Pancreas (tissue), 10 donors: ENCODE measurements at regions not wholly inside any gene's neighbourhood (a gene's known extent, or its start where the extent isn't known, plus 50 kb on each side); places are given as distances from the start of the nearest gene placed in this dataset.

ENCODE experiments used
- ATAC-seq, 4 donors: fragments of 200-7000 bp; cut with Tn5 transposase; one replicate each; pipeline versions ENCODE4 v1.8.0 to v1.9.1; 2020; ENCODE audit warnings: mild to moderate bottlenecking in 4 of 4, moderate library complexity in 4 of 4
- DNase-seq, 6 donors: peaks; one replicate each; pipeline ENCODE4 v3.0.0-alpha.2; 2020
- FAIRE-seq: peaks from 2 replicates; lab custom pipeline; 2012; peaks lifted over from hg19 to GRCh38; lab: Jason Lieb, UNC
- H3K27ac ChIP-seq, 4 donors: fragments of 200-600 bp; sonication (generic); 1 replicate in 3 of 4; 2 replicates in 1 of 4; pipeline versions ENCODE4 v1.5.0 to v1.8.0; 2020
- H3K27me3 ChIP-seq, 4 donors: fragments of 200-600 bp; one replicate each; pipeline ENCODE4 v1.8.0; 2021
- H3K36me3 ChIP-seq, 3 donors: fragments of 200-600 bp; sonication (generic) in 1 of 3; one replicate each; pipeline versions ENCODE4 v1.5.0 to v1.8.0; 2020 to 2021
- H3K4me1 ChIP-seq, 3 donors: fragments of 200-600 bp; one replicate each; pipeline ENCODE4 v1.8.0; 2021
- H3K4me3 ChIP-seq, 4 donors: fragments of 200-600 bp; sonication (generic) in 2 of 4; one replicate each; pipeline versions ENCODE4 v1.5.0 to v1.8.0; 2020 to 2021
- H3K9me3 ChIP-seq, 4 donors: fragments of 200-600 bp; one replicate each; pipeline ENCODE4 v1.8.0; 2021
- CTCF ChIP-seq, 4 donors: fragments of 200-600 bp; sonication (generic) in 3 of 4; IDR thresholded peaks; one replicate each; pipeline versions ENCODE4 v1.5.0 to v1.8.0; 2021; ENCODE audit warnings: antibody characterized with exemption in 4 of 4
- WGBS, 2 donors: extraction: QIAGEN DNeasy Blood & Tissue Kit; methylation state at CpG; one replicate each; pipeline ENCODE4 v1.1.7; 2013; 5-methylcytosine and 5-hydroxymethylcytosine counted together
- intact Hi-C, 3 donors: fragments of 100-400 bp; cut with DNase I; formaldehyde crosslinking; loops; one replicate each; pipeline versions ENCODE4 v1.11.1 to v1.14.2; 2022
- donor health status: healthy with polysubstance abuse.
- donor health status: DM: no; HTN: no; CAD: no; lungs with moderate emphysema.
- donor health status: DM: no; HTN: no; CAD: no.
- donor health status: control.
- donor health status: control.
- donor health status: Bipolar disorder and iron deficiency.
- donor health status: DM: yes; HTN: yes; CAD: no.
- donor health status: DM: no; HTN: no; CAD: no.
- donor health status: DM: no; HTN: no; CAD: no.
- donor health status: DM: yes; HTN: yes; CAD: no.

- intact Hi-C loops, result no loop called here
- H3K27me3 ChIP-seq, result no peaks in the 10 kb centered on the region
- no peaks in the 10 kb centered on the region for H3K36me3 ChIP-seq
- no peak for FAIRE-seq
- H3K4me1 ChIP-seq, result no peaks in the 10 kb centered on the region
- no peak for ATAC-seq
- no peak overlapping the region for H3K4me3 ChIP-seq
- H3K9me3 ChIP-seq, result no peaks in the 10 kb centered on the region
- no peak for DNase-seq
- TF ChIP-seq CTCF (IDR thresholded peaks at IDR 0.05), result no peak
- no peak overlapping the region for H3K27ac ChIP-seq
- WGBS, 2 donors, result 60 to 73% methylated on average over 13 of the region's 13 CpGs
Measured at GRCh38 chr12:125249066-125249824, 184.0 kb downstream of the AACS start.

- Histone ChIP-seq H3K36me3 (no peaks in the 10 kb centered on the region), H3K27me3 (no peaks in the 10 kb centered on the region), H3K4me1 (no peaks in the 10 kb centered on the region), H3K9me3 (no peaks in the 10 kb centered on the region), H3K4me3 (no peak overlapping the region), H3K27ac (no peak overlapping the region)
- ATAC-seq, result no peak
- no peak for TF ChIP-seq CTCF (IDR thresholded peaks at IDR 0.05)
- no peak for FAIRE-seq
- 71 to 73% methylated on average over 7 of the region's 7 CpGs for WGBS, 2 donors
- intact Hi-C loops, result no loop called here
- no peak for DNase-seq
Measured at GRCh38 chr12:125249932-125250331, 184.7 kb downstream of the AACS start.

GRCh38 chr12:125254236-125254635, 189.0 kb downstream of the AACS start:
- TF ChIP-seq CTCF (IDR thresholded peaks at IDR 0.05), result no peak
- Histone ChIP-seq H3K4me1 (no peaks in the 10 kb centered on the region), H3K4me3 (no peak overlapping the region), H3K36me3 (no peaks in the 10 kb centered on the region), H3K27ac (no peak overlapping the region), H3K9me3 (no peaks in the 10 kb centered on the region), H3K27me3 (no peaks in the 10 kb centered on the region)
- FAIRE-seq (no peak), DNase-seq (no peak), ATAC-seq (no peak)
- 82 to 90% methylated on average over 4 of the region's 4 CpGs for WGBS, 2 donors
- intact Hi-C loops, result no loop called here

- no peak for ATAC-seq
- Histone ChIP-seq H3K27me3 (no peaks in the 10 kb centered on the region), H3K4me1 (no peaks in the 10 kb centered on the region), H3K36me3 (no peaks in the 10 kb centered on the region), H3K4me3 (no peak overlapping the region), H3K27ac (no peak overlapping the region), H3K9me3 (no peaks in the 10 kb centered on the region)
- intact Hi-C loops, result no loop called here
- no peak for TF ChIP-seq CTCF (IDR thresholded peaks at IDR 0.05)
- WGBS, 2 donors, result 59% methylated on average over 11 of the region's 11 CpGs
- DNase-seq, result no peak
- no peak for FAIRE-seq
Measured at GRCh38 chr12:125254856-125255255, 189.6 kb downstream of the AACS start.

- DNase-seq, result no peak
- intact Hi-C loops, result no loop called here
- no peaks in the 10 kb centered on the region for H3K27me3 ChIP-seq
- H3K27ac ChIP-seq, result no peak overlapping the region
- H3K9me3 ChIP-seq, result no peaks in the 10 kb centered on the region
- TF ChIP-seq CTCF (IDR thresholded peaks at IDR 0.05), result no peak
- no peaks in the 10 kb centered on the region for H3K36me3 ChIP-seq
- ATAC-seq, result no peak
- WGBS, 2 donors, result 55 to 70% methylated on average over 12 of the region's 12 CpGs
- FAIRE-seq, result no peak
- H3K4me3 ChIP-seq, result no peak overlapping the region
- H3K4me1 ChIP-seq, result no peaks in the 10 kb centered on the region
Measured at GRCh38 chr12:125255935-125256633, 190.8 kb downstream of the AACS start.
